WTC11 (cell line): ENCODE measurements at regions not wholly inside any gene's neighbourhood (a gene's known extent, or its start where the extent isn't known, plus 50 kb on each side); places are given as distances from the start of the nearest gene placed in this dataset.

Experiments used
- ATAC-seq: fragments of 200-7000 bp; cut with Tn5 transposase; 2 replicates; pipeline ENCODE4 v1.10.0; 2021; ENCODE audit warnings: mild to moderate bottlenecking, moderate library complexity
- CTCF ChIA-PET: fragments of 300-600 bp; sonication (Branson Sonifier 250); formaldehyde crosslinking; loops from one replicate; lab custom pipeline; 2021; ENCODE audit warnings: antibody characterized with exemption; lab: Charles Lee
- POLR2A ChIA-PET: fragments of 350-600 bp; sonication (Branson Sonifier 250); formaldehyde crosslinking; loops from one replicate; lab custom pipeline; 2021; ENCODE audit warnings: antibody characterized with exemption; lab: Charles Lee
- DNase-seq: peaks from one replicate; pipeline ENCODE4 v3.0.0; 2021; ENCODE audit warnings: low spot score
- H3K27ac Mint-ChIP-seq: 2 replicates; pipeline ENCODE4 v1.8.0; 2021; ENCODE audit warnings: mixed read lengths
- H3K27me3 Mint-ChIP-seq: 2 replicates; pipeline ENCODE4 v1.8.0; 2021; ENCODE audit warnings: low read depth, mild to moderate bottlenecking, moderate library complexity, mixed read lengths
- H3K36me3 Mint-ChIP-seq: 2 replicates; pipeline ENCODE4 v1.8.0; 2021; ENCODE audit warnings: mixed read lengths
- H3K4me1 Mint-ChIP-seq: 2 replicates; pipeline ENCODE4 v1.8.0; 2022; ENCODE audit warnings: mixed read lengths
- H3K4me3 Mint-ChIP-seq: 2 replicates; pipeline ENCODE4 v1.8.0; 2021; ENCODE audit warnings: mild to moderate bottlenecking, moderate library complexity, mixed read lengths
- H3K9me3 Mint-ChIP-seq: 2 replicates; pipeline ENCODE4 v1.8.0; 2021; ENCODE audit warnings: mixed read lengths
- CREB1 ChIP-seq: sonication (generic); formaldehyde crosslinking; IDR thresholded peaks from 2 replicates; pipeline ENCODE4 v1.8.0; 2023; ENCODE audit warnings: mild to moderate bottlenecking, missing genetic modification reagents
- HMGA2 ChIP-seq: fragments of 250-450 bp; sonication (Bioruptor Pico); IDR thresholded peaks from 2 replicates; pipeline ENCODE4 v1.4.0; 2021; ENCODE audit warnings: mild to moderate bottlenecking, moderate library complexity
- OVOL2 ChIP-seq: fragments of 250-450 bp; sonication (Bioruptor Pico); IDR thresholded peaks from 2 replicates; pipeline ENCODE4 v1.9.0; 2021; ENCODE audit warnings: mild to moderate bottlenecking, borderline replicate concordance
- PRRX2 ChIP-seq: fragments of 250-450 bp; sonication (Bioruptor Pico); IDR thresholded peaks from 2 replicates; pipeline ENCODE4 v1.8.0; 2021; ENCODE audit warnings: mild to moderate bottlenecking
- RELA ChIP-seq: sonication (generic); formaldehyde crosslinking; IDR thresholded peaks from 2 replicates; pipeline ENCODE4 v1.8.1; 2022; ENCODE audit warnings: missing genetic modification reagents, mild to moderate bottlenecking, borderline replicate concordance
- SOX15 ChIP-seq: fragments of 250-450 bp; sonication (Bioruptor Pico); IDR thresholded peaks from 2 replicates; pipeline ENCODE4 v1.9.0; 2021; ENCODE audit warnings: mild to moderate bottlenecking
- TEAD4 ChIP-seq: sonication (generic); formaldehyde crosslinking; IDR thresholded peaks from 2 replicates; pipeline ENCODE4 v1.8.0; 2022; ENCODE audit warnings: mild to moderate bottlenecking, missing genetic modification reagents
- ZNF232 ChIP-seq: sonication (generic); formaldehyde crosslinking; IDR thresholded peaks from 2 replicates; pipeline ENCODE4 v1.8.0; 2022; ENCODE audit warnings: mild to moderate bottlenecking, missing genetic modification reagents
- TF ChIP-seq, protein P1 (sequence below): sonication (generic); formaldehyde crosslinking; IDR thresholded peaks from 2 replicates; pipeline ENCODE4 v1.8.1; 2023; ENCODE audit warnings: mild to moderate bottlenecking, missing genetic modification reagents, moderate library complexity
- TF ChIP-seq, protein P2 (sequence below): sonication (generic); formaldehyde crosslinking; IDR thresholded peaks from 2 replicates; pipeline ENCODE4 v1.8.1; 2022; ENCODE audit warnings: mild to moderate bottlenecking, moderate library complexity, missing genetic modification reagents
- TF ChIP-seq, protein P3 (sequence below): sonication (generic); formaldehyde crosslinking; IDR thresholded peaks from 2 replicates; pipeline ENCODE4 v1.8.0; 2023; ENCODE audit warnings: missing genetic modification reagents, mild to moderate bottlenecking, borderline replicate concordance
- TF ChIP-seq, protein P4 (sequence below): fragments of 250-450 bp; sonication (Bioruptor Pico); IDR thresholded peaks from 2 replicates; pipeline ENCODE4 v1.9.0; 2021; ENCODE audit warnings: mild to moderate bottlenecking
- TF ChIP-seq, protein P5 (sequence below): fragments of 250-450 bp; sonication (Bioruptor Pico); conservative IDR thresholded peaks from 2 replicates; pipeline ENCODE4 v1.9.0; 2021; ENCODE audit warnings: mild to moderate bottlenecking
- TF ChIP-seq, protein P6 (sequence below): sonication (generic); formaldehyde crosslinking; IDR thresholded peaks from 2 replicates; pipeline ENCODE4 v1.8.1; 2022; ENCODE audit warnings: low read depth, mild to moderate bottlenecking, moderate library complexity, missing genetic modification reagents, borderline replicate concordance

DNA sequence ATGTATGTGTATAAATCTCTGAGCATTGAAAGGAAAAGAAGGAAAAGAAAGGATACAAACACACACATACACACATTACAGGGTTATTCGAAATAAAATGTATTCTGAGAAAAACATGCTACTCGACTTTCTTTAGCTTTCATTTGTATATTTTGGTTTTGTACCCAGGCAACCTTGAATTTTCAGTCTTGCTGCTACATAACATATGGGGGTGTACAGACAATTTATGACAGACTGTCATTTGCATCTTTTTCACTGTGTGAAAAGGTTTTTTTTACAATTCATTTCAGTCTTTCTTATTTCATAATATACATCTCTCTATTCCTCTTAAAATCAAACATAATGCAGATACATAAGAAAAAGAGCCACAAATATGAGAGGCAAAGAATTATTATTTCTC, 1238.4 kb upstream of the NXPH2 start (continued):
- TF ChIP-seq OVOL2 (CRISPR knock-in tag) = no peak
- TF ChIP-seq, protein P1, sequence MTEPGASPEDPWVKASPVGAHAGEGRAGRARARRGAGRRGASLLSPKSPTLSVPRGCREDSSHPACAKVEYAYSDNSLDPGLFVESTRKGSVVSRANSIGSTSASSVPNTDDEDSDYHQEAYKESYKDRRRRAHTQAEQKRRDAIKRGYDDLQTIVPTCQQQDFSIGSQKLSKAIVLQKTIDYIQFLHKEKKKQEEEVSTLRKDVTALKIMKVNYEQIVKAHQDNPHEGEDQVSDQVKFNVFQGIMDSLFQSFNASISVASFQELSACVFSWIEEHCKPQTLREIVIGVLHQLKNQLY (CRISPR knock-in tag) = no peak
- no peak for TF ChIP-seq CREB1 (CRISPR knock-in tag)

DNA sequence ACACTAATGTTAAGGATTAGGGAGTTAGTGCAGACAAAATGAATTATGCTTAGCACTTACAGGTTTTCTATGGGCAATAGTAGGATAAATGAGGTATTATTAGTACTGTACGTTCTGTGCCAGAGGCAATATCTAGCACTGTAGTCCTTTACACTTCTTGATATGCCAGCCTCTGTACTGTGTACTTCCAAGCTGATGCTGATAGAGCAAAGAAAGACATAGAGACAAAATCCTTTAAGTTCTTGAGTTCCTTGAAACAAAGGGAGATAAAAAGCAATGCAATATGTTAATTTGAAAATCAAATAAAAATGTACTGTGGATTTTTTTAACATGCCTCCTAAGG, 1234.0 kb upstream of the NXPH2 start:
- Mint-ChIP-seq H3K27ac (no peak overlapping the region), H3K9me3 (peaks cover 5% of the 10 kb centered on the region; the same call in 1 of the 2 replicates), H3K4me1 (no peaks in the 10 kb centered on the region), H3K4me3 (no peak overlapping the region), H3K36me3 (no peaks in the 10 kb centered on the region), H3K27me3 (no peaks in the 10 kb centered on the region)
- TF ChIP-seq ZNF232 (CRISPR knock-in tag) = no peak
- TF ChIP-seq, protein P2, sequence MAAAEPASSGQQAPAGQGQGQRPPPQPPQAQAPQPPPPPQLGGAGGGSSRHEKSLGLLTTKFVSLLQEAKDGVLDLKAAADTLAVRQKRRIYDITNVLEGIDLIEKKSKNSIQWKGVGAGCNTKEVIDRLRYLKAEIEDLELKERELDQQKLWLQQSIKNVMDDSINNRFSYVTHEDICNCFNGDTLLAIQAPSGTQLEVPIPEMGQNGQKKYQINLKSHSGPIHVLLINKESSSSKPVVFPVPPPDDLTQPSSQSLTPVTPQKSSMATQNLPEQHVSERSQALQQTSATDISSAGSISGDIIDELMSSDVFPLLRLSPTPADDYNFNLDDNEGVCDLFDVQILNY (CRISPR knock-in tag) = no peak
- TF ChIP-seq TEAD4 (CRISPR knock-in tag) = no peak
- no peak for TF ChIP-seq SOX15 (CRISPR knock-in tag)
- TF ChIP-seq HMGA2 (CRISPR knock-in tag) = no peak
- TF ChIP-seq, protein P3, sequence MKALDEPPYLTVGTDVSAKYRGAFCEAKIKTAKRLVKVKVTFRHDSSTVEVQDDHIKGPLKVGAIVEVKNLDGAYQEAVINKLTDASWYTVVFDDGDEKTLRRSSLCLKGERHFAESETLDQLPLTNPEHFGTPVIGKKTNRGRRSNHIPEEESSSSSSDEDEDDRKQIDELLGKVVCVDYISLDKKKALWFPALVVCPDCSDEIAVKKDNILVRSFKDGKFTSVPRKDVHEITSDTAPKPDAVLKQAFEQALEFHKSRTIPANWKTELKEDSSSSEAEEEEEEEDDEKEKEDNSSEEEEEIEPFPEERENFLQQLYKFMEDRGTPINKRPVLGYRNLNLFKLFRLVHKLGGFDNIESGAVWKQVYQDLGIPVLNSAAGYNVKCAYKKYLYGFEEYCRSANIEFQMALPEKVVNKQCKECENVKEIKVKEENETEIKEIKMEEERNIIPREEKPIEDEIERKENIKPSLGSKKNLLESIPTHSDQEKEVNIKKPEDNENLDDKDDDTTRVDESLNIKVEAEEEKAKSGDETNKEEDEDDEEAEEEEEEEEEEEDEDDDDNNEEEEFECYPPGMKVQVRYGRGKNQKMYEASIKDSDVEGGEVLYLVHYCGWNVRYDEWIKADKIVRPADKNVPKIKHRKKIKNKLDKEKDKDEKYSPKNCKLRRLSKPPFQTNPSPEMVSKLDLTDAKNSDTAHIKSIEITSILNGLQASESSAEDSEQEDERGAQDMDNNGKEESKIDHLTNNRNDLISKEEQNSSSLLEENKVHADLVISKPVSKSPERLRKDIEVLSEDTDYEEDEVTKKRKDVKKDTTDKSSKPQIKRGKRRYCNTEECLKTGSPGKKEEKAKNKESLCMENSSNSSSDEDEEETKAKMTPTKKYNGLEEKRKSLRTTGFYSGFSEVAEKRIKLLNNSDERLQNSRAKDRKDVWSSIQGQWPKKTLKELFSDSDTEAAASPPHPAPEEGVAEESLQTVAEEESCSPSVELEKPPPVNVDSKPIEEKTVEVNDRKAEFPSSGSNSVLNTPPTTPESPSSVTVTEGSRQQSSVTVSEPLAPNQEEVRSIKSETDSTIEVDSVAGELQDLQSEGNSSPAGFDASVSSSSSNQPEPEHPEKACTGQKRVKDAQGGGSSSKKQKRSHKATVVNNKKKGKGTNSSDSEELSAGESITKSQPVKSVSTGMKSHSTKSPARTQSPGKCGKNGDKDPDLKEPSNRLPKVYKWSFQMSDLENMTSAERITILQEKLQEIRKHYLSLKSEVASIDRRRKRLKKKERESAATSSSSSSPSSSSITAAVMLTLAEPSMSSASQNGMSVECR = no peak
- TF ChIP-seq, protein P4, sequence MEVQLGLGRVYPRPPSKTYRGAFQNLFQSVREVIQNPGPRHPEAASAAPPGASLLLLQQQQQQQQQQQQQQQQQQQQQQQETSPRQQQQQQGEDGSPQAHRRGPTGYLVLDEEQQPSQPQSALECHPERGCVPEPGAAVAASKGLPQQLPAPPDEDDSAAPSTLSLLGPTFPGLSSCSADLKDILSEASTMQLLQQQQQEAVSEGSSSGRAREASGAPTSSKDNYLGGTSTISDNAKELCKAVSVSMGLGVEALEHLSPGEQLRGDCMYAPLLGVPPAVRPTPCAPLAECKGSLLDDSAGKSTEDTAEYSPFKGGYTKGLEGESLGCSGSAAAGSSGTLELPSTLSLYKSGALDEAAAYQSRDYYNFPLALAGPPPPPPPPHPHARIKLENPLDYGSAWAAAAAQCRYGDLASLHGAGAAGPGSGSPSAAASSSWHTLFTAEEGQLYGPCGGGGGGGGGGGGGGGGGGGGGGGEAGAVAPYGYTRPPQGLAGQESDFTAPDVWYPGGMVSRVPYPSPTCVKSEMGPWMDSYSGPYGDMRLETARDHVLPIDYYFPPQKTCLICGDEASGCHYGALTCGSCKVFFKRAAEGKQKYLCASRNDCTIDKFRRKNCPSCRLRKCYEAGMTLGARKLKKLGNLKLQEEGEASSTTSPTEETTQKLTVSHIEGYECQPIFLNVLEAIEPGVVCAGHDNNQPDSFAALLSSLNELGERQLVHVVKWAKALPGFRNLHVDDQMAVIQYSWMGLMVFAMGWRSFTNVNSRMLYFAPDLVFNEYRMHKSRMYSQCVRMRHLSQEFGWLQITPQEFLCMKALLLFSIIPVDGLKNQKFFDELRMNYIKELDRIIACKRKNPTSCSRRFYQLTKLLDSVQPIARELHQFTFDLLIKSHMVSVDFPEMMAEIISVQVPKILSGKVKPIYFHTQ (CRISPR knock-in tag) = no peak
- TF ChIP-seq PRRX2 (CRISPR knock-in tag) = no peak
- TF ChIP-seq, protein P5, sequence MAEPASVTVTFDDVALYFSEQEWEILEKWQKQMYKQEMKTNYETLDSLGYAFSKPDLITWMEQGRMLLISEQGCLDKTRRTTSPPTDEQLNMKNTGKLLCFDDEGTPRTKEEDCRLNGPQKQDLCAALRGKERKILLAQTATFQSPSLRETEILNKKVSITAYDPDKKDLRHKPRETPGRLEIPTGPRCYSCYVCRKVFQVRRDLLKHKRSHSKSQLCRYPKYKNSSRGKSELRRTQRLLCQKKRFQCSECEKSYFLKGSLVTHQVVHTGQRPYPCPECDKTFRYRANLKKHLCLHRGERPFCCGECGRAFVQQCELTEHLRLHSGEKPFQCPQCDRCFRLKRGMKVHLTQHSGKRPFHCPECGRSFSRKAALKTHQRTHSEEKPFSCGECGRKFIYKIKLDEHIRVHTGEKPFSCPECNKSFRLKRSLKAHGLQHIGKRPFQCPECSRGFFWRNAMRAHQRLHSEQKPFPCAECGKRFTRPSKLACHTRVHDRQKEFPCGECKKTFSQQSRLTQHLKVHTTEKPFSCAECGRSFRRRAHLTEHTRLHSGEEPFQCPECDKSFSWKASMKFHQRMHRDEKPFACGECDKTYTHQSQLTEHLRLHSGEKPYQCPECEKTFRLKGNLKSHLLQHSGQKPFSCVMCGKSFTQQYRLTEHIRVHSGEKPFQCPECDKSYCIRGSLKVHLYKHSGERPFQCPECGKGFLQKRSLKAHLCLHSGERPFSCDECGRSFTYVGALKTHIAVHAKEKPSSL (CRISPR knock-in tag) = no peak
- TF ChIP-seq, protein P6, sequence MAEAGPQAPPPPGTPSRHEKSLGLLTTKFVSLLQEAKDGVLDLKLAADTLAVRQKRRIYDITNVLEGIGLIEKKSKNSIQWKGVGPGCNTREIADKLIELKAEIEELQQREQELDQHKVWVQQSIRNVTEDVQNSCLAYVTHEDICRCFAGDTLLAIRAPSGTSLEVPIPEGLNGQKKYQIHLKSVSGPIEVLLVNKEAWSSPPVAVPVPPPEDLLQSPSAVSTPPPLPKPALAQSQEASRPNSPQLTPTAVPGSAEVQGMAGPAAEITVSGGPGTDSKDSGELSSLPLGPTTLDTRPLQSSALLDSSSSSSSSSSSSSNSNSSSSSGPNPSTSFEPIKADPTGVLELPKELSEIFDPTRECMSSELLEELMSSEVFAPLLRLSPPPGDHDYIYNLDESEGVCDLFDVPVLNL (CRISPR knock-in tag) = no peak
- TF ChIP-seq RELA = no peak
- DNase-seq (no peak), ATAC-seq (no peak)
- ChIA-PET CTCF (no interaction called here), POLR2A (no interaction called here)
